NCI-H345 (cell line): ENCODE measurements at regions not wholly inside any gene's neighbourhood (a gene's known extent, or its start where the extent isn't known, plus 50 kb on each side); places are given as distances from the start of the nearest gene placed in this dataset.

Experiments
- DNase-seq: peaks from one replicate; lab custom pipeline; 2025; lab: John Stamatoyannopoulos, UW

DNA sequence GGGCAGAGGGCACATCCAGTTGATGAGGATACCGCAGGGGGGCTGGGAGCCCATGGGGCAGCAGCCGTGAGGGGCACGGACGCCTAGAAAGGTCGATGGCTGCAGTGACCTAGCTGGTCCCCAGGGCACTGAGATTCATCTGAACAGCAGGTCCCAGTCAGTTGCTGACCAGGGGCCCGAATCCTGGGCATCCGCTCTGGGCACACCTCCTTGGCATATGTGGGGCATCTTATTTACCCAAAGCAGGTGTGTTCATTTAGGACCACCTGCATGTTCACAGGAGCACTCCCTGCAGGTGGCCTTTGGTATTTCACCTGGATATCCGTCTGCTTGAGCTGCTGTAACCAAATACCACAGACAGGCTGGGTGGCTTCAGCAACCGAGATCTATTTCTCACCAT is 72.0 kb upstream of the ODC1 start:
- peak; percentile 11 for DNase-seq

DNA sequence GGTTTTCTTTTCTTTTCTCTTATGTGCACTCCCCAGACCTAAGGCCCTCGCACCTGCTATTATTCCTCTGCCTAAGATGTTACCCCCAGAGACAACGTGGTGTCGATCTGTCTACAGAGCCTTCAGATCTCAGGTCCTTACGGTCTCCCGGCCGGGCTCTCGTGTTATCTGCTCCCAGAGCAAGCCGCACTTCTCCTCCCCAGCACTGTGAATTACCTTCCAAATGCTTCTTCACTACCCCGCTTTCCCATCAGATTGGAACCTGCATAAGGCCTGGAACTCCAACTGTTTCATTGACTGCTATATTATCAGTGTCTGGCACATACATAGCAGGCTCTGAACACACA is 71.2 kb upstream of the ODC1 start:
- DNase-seq = no peak

DNA sequence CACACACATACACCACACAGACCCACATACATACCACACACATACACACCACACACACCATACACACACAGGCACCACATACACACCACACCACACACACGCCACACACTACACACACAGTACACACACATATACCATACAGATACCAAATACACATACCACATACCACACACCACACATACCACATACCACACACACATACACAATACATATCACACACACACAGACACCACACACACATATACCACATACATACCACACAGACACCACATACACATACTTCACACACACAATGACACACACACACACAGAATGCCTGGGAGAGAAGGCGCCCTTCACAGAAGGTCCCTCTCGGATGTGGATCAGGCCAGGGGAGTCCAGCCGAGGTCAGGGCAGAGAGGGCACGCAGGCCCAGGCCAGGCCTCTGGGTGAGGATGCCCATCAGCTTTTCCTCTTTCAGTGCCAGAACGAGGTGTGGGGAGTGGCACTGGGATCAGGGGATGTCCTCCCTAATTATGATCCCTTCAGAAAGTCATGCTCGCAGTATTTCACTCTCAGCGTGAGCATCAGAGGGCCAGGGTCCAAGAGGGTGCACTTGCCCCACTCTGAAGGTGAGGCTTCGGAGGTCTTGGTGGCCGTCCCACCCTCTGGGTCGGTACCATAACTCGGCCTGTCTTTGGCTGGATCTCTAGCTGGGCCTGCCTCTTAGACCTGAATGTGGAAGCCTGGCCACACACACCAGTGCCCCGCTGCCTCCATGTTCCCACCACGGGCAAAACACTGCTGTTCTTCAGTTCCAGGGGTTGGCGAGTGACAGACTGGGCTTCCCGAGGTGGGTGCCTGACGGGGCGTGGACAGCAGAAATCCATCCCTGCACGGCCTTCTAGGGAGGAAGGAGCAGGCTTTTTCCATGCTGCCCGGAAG is 70.6 kb upstream of the ODC1 start:
- no peak for DNase-seq

DNA sequence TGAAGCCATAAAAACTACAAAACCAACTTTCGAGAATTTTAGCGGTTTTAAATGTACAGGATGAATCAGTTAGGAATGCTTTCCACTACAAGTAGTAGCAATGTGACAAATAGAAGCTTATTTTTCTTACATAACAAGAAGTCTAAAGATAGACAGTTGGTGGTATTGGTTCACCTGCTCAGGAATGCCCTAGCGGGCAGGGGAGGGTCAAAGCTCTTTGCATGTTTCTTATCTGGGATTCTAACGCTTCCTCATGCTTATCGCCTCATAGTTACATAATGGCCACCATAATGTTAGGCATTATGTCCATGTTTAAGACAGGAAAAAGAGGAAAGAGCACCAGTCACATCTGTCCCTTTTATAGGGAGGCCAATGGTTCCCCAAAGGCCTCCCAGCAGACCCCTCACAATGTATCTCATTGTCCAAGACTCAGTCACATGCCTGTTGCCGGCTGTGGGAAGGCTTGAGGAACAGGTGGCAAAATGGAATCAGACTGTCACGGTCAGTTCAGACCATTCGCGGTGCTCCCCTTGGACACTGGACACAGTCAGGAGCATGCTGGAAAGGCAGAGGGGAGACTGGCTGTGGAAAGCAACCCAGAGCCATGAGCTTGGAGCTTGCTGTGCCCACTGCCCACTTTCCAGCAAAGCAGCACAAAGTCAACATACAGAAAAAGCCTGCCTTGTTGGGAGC is 69.4 kb upstream of the ODC1 start:
- DNase-seq = no peak

DNA sequence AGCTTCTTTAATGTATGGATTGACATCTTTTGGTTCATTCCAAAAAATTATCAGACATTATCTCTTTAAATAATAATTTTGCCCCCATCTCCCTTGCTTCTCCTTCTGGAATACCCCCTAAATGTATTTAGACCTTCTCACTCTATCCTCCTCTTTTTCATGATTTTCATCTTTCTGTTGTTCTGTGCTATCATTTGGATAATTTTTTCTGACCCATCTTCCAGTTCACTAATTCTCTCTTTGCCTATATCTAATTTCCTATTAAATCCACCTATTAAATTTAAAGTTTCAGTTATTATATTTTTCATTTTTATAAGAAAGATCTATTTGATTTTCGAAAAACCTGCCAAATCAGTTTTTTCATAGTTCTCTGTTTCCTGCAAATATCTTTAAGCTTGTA is 67.8 kb upstream of the ODC1 start:
- DNase-seq = no peak

DNA sequence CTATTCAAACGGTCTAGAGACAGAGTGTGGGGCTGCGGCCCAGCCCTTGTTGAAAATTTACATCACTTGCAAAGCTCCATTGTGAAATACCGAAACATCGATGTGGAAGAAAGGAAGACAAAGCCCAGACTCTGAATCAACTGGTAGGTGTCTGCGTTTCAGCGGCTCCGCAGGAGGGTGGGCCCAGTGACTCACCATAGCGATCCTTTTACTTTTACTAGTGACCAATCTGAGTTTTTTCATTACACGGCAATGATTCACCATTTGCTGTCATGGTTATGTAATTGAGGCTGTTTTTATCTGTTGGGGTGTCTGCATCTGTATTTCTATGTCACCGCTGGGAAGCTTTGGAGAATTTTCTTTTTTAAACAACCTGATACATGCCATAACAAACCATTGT is 66.6 kb upstream of the ODC1 start:
- no peak for DNase-seq

DNA sequence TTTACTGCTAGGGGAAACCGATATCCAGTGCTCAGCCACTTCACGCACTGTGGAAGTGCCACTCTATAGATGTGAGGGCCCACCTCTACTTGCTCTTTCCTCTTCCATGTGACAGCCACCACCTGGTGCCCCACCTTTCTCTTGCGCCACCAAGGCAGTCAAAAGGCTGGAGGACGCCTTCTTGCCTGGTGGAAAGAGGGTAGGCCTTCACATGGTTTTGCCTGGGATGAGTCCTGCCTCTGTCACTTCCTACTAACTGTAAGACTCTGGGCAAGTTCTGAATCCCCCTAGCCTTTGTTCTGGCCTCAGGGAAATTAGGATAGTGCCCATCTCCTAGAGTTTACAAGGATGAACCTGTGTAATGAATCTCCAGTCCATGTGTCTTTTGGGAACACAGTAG is 66.1 kb upstream of the ODC1 start:
- DNase-seq = no peak

DNA sequence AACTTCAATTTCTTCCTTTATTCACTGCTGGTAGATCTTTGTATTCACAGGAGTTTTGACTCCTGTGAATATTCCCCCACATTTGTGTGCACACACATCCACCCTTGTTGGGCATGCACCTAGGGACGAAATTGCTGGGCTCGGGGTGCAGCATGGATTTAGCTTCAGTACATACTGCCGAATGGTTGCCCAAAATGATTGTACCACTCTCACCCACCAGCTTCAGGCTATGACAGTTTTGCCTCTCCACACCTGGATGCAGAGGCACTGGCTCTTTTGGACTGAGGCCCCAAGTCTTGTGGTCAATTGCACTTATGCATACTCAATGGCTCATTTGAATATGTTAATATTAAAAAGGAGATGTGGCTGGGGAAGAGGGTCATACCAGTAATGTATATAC is 65.1 kb upstream of the ODC1 start:
- no peak for DNase-seq

DNA sequence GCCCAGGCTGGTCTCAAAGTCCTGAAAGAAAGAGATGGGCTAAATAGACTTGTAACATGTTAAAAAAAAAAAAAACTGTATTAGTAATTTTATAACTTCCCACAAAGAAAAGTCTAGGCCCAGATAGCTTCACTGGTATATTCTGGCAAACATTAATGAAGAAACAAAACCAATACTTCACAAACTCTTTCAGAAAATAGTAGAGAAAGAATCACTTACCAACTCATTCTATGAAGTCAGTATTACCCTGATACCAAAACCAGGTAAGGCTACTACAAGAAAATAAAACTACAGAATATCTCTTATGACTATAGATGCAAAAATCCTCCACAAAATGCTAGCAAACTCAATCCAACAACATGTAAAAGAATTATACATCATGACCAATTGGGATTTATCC is 59.9 kb upstream of the ODC1 start:
- DNase-seq = no peak

DNA sequence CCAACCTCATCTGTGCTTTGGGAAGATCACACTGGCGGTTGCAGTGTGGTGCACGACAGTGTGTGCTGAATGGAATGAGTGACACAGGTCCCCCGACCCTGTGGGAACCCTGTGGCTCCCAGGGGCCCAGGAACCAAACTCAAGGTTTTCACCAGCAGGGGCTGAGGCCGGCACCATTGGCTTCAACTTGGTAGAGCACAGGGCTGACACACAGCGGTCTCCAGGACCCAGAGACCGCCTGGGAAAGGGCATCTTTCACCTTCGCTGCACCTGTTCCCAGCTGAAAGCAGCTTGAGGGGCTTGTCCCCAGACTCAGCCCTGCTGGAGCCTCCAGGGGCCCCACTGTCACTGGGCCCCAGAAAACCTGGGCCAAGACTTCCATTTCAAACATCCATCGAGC is 59.0 kb upstream of the ODC1 start:
- DNase-seq = no peak

DNA sequence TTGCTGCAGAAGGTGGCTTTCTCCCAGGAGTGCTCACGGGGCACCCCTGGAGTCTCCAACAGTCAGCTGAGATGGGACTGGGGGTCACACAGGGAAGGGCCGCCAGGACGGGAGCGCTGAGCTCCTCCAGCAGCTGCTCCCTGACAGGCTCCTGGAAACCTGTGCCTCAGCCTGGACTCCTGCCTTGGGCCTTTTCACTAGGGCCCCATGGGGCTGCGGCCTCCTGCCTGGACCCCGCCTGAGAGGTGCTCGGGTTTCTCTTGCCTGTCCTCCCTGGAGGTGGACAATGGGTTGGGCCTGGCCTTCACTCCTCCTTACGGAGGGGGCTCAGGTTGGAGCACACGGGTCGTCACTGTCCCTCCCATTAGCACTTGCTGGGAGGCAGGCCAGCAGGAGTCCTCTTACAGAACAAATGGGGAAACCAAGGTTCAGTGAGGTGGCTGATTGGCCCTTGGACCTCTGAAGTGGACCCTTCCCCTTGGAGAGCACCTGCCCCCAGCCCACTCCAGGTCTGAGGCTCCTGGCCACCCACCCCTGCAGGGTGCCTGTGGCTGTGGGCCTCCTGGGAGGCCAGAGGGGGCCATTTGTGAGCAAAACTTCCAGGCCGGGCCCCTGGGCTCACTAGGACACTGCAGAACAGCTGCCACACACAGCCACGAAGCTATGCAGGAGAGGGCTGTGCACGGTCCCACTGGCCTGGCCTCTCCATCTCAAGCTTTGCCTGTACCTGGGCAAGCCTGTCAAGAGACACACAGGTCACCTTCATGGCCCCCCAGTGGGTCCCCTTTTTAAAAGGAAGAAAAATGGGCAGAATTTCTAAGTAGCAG is 57.1 kb upstream of the ODC1 start:
- DNase-seq = no peak

DNA sequence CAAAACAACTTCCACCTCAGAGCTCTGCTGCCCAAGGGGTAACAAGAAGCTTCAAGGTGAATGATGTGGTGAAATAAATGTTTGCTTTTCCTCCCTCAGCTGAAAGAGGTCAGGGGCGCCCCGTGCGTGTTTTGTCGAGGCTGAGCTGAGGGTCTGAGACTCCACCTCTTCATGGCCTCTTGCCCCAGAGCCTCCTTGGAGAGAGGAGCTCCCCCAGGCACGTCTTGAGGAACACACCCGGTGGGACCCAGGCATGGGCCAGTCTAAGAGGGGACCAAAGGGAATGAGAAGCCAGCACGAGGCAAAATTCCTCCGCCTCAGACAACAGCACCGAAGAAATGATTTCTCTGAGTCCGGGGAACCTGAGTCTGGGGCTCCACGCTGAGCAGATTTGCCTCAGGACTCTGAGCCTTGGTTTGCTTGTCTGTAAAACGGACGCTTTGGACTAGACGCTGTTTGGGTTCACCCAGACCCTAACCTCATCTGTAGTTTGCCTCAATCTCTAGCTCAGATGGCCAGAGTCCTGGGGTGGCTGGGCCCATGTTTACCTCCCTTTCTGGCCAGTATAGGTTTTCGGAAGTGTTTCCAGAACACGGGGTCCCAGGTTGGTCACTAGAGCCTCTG is 56.4 kb upstream of the ODC1 start:
- no peak for DNase-seq

DNA sequence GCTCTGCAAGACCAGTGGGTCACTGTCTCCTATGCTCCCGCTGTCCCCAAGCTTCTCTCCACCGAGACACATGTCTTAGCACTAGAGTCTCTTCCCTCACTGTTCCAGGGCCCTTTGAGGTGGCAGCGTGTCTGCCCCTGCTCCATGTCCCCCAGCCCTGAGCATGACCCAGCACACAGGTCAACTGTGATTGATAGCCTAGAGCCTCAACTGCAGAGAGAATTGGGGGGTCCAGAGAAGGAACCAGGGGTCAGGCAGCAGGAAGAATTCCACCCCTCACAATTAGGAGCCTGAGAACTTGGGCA is 54.6 kb upstream of the ODC1 start:
- DNase-seq = no peak

DNA sequence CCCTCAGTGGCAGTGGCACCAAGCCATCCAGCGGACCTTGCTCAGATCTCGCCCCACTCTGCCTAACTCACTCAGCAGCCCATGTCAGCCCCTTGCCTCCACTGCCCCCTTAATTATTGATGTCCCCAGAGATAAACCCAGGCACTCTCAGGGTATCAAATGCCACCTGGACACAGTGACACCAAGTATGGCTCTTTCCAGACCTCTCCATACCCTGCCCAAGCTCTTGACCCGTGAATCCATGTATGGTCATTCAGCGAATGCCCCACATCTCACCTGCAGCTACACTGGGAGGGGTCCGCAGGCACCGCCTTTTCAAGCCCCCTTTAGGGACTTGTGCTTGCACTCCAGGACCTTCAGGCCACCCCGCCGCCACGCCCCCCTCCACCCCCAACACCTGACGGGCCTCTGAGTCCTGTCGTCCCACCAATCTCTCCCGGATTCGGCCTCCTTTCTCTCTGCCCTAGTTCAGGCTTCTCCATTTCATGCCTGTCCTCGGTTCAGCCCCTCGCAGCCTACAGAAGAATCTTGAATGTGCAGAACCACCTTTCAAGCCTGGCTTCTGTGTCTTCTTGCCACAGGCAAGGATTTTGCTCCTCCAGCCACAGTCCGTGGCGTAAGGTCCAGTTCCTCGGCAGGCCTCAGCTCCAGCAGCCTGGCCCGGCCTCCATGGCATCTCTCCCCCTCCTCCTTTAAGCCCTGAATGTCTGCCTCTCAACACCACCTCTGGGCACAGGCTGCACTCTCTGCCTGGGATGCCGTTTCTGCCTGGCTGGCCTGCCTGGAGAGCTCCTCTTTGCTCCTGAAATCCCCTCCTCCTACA is 54.1 kb upstream of the ODC1 start:
- DNase-seq = no peak

DNA sequence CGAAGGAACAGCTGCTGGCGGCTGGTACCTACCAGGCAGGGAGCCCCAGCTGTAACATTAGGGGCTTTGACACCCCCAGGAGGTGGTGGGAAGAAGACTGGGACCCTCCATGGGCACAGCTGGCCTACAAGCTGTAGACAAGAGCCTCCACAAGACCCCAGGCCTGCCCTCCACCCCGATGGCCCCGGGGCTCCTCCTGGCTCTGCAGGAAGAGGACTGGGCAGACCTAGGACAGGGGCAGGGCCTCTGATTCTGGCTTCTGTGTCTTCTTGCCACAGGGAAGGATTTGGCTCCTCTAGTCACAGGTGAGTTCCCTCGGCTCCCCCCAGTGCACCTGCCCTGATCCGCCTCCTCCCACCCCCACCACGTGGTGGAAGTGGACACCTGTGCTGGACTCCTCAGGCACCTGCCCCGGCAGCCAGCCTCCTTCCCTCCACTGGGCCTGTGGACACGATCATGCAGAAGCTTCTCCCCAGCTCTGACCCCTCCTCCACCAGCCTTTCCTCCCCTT is 53.4 kb upstream of the ODC1 start:
- DNase-seq = no peak

DNA sequence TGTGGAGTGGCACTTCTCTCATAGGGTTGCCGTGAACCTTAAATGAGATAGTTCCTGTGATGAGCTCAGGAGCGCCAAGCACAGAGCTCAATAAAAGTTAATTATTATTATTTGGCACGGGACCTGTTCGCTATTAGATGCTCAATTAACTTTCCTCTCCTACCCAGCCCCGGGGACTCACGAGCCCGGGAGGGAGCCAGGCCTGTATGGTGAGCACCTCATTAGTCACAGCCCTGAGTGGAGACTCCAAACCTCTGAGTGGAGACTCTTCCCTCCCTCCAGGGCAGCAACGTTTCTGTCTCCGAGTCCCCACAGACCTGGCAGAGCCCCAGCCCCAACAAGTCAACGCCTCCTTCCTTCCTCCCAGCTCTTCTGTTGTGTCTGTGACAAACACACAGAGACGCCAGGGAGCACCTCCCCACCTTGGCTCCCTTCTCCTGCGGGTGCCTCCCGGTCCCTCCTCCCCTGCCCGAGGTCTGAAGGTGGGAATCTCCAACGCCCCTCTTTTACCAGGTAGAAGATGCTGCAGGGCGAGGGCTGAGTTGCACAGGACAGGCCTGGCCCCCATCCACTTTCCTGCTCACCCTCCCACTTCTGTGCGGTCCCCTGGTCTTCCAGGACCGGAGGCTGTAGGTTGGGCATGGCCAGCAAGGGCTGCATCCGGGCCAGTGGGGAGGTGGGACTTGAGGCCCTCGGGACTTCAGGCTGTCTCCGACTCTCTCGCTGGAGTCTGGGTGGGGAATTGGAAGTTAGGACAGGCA is 52.7 kb upstream of the ODC1 start:
- DNase-seq = no peak

DNA sequence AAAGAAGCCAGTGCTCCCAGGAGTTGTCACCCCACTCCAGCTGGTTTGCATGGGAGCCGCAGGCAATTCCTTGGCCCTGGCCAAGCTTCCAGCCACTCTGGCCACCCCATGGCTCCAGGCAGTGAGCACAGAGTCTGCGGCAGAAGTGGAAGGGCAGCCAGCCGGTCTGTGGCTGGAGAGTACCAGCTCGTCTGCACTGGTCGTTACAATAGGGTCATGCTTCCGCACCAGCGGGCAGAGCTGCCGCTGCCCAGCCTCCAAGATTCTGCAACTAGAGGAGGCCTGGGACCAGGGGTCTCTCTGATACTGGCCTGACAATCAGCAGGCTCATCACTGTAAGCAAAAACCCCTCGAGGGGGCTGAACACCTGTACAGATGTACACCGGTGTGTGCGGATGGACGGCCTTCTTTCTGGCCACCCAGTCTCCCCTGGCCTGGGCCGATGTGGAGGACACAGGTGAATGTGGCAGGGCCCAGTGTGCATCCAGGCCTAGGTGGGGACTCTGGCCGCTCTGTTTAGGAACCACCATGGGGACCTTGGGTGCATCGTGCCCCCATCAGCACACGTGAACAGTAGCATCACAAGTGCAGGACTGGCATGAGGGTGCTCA is 51.9 kb upstream of the ODC1 start:
- DNase-seq = no peak

DNA sequence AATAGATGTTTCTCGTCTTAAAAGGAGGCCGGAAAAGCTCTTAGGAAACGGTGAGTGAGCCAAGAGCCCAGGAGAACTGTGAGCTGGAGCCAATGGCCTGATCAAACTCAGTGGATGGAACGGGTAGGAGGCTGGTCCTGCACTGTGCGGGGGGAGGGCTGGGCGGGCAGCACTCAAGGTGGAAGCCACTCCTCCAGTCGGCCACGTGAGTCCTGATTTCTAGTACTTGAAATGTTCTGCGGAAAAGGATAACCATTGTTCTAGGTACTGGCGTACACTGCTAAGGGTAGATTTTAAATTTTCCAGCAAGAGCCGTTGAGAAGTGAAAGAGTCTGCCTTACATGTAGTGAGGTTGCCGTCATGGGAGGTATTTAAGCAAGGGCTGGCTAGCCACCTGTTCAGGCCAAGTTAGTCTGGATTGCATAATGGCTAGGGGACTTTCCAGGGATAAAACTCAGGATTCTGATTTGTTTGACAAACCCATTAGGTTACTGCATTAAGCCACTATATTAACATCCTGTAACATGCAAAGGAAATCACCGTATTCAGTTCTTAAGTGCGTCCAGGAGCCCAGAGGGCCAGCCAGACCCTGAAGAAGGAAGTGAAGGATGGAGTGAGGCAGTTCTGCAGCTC is 51.3 kb upstream of the ODC1 start:
- no peak for DNase-seq

DNA sequence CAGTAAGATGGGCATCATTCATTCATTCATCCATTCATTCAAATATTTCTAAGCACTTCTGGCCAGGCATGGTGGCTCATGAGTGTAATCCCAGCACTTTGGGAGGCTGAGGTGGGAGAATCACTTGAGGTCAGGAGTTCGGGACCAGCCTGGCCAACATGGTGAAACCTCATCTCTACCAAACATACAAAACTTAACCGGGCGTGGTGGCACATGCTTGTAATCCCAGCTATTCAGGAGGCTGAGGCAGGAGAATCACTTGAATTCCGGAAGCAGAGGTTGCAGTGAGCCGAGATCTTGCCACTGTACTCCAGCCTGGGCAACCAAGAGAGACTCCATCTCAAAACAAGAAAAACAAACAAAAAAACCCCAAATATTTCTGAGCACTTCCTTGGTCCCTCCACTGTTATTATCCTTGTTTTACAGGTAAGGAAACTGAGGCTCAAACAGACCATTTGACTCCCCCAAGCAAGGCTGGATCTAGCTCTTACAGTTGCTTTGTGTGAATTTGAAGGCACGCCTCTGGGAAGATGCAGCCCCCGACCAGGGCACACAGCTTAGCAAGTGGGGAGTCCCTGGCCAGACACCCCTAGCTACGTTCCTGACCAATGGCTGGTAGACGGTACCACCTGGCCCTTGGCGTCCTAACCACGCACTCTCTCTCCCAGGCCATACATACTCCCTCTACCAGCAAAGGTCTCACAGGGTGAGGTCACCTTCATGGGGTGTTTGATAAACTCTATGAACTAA is 50.6 kb upstream of the ODC1 start:
- no peak for DNase-seq
